HG02970 (cell line): ENCODE measurements at regions not wholly inside any gene's neighbourhood (a gene's known extent, or its start where the extent isn't known, plus 50 kb on each side); places are given as distances from the start of the nearest gene placed in this dataset.

Experiments
- ATAC-seq: cut with Tn5 transposase; IDR thresholded peaks from one replicate; pipeline ENCODE4 v1.9.1; 2021; ENCODE audit warnings: mild to moderate bottlenecking, moderate library complexity, moderate number of reproducible peaks; ENCODE audit not compliant: unreplicated experiment, low FRiP score

GRCh38 chr12:77724367-77724957, 106.2 kb upstream of the NAV3 start:
- no peak for ATAC-seq

GRCh38 chr12:77723308-77723707, 107.4 kb upstream of the NAV3 start:
- ATAC-seq, result no peak

GRCh38 chr12:77722536-77722935, 108.2 kb upstream of the NAV3 start:
- ATAC-seq, result no peak

GRCh38 chr12:77720258-77720657, 110.4 kb upstream of the NAV3 start:
- no peak for ATAC-seq

- no peak for ATAC-seq
Measured at GRCh38 chr12:77710209-77710608, 120.5 kb upstream of the NAV3 start.

GRCh38 chr12:77697126-77697525, 133.6 kb upstream of the NAV3 start:
- ATAC-seq, result no peak

- ATAC-seq, result no peak
Measured at GRCh38 chr12:77696183-77696582, 134.5 kb upstream of the NAV3 start.

GRCh38 chr12:77689510-77690086, 141.1 kb upstream of the NAV3 start:
- ATAC-seq, result no peak

- ATAC-seq, result no peak
Measured at GRCh38 chr12:77687321-77687720, 143.4 kb upstream of the NAV3 start.

GRCh38 chr12:77686760-77687159, 143.9 kb upstream of the NAV3 start:
- ATAC-seq, result no peak

- no peak for ATAC-seq
Measured at GRCh38 chr12:77685901-77686300, 144.8 kb upstream of the NAV3 start.

- peak; percentile 57 for ATAC-seq
Measured at GRCh38 chr12:77685112-77685511, 145.6 kb upstream of the NAV3 start.

- no peak for ATAC-seq
Measured at GRCh38 chr12:77682488-77682887, 148.2 kb upstream of the NAV3 start.

- ATAC-seq, result no peak
Measured at GRCh38 chr12:77681726-77682125, 149.0 kb upstream of the NAV3 start.

GRCh38 chr12:77679686-77680085, 151.0 kb upstream of the NAV3 start:
- ATAC-seq, result no peak

- no peak for ATAC-seq
Measured at GRCh38 chr12:77678621-77679020, 152.1 kb upstream of the NAV3 start.

- no peak for ATAC-seq
Measured at GRCh38 chr12:77667101-77667500, 163.6 kb upstream of the NAV3 start.

GRCh38 chr12:77648716-77649115, 182.0 kb upstream of the NAV3 start:
- ATAC-seq, result no peak

GRCh38 chr12:77645966-77646598, 184.6 kb upstream of the NAV3 start:
- ATAC-seq, result no peak

GRCh38 chr12:77644915-77645605, 185.6 kb upstream of the NAV3 start:
- no peak for ATAC-seq

GRCh38 chr12:77642246-77642645, 188.4 kb upstream of the NAV3 start:
- no peak for ATAC-seq

GRCh38 chr12:77640356-77640755, 190.3 kb upstream of the NAV3 start:
- ATAC-seq, result no peak
